GM12891 (cell line): ENCODE measurements at regions not wholly inside any gene's neighbourhood (a gene's known extent, or its start where the extent isn't known, plus 50 kb on each side); places are given as distances from the start of the nearest gene placed in this dataset.

Experiments
- DNase-seq: peaks from one replicate; pipeline ENCODE4 v3.0.0; 2011; ENCODE audit warnings: low spot score; ENCODE audit not compliant: insufficient read length
- FAIRE-seq: peaks from 2 replicates; lab custom pipeline; 2011; peaks lifted over from hg19 to GRCh38; lab: Jason Lieb, UNC
- PAX5 ChIP-seq: IDR thresholded peaks from 2 replicates; pipeline ENCODE4 v1.6.1; 2011; ENCODE audit warnings: low read length, moderate library complexity, mild to moderate bottlenecking; ENCODE audit not compliant: insufficient read depth, severe bottlenecking
- POLR2A ChIP-seq: IDR thresholded peaks from 2 replicates; pipeline ENCODE4 v1.6.1; 2011; ENCODE audit warnings: low read depth, low read length, control low read depth
- POLR2AphosphoS5 ChIP-seq: IDR thresholded peaks from 2 replicates; pipeline ENCODE4 v1.6.1; 2011; ENCODE audit warnings: low read depth, low read length, control low read depth
- POU2F2 ChIP-seq: IDR thresholded peaks from 2 replicates; pipeline ENCODE4 v1.6.1; 2011; ENCODE audit warnings: low read depth, mild to moderate bottlenecking, control low read depth, low read length, moderate library complexity
- SPI1 ChIP-seq: IDR thresholded peaks from 2 replicates; pipeline ENCODE4 v1.6.1; 2011; ENCODE audit warnings: low read depth, low read length, control low read depth
- TAF1 ChIP-seq: IDR thresholded peaks from 2 replicates; pipeline ENCODE4 v1.6.1; 2011; ENCODE audit warnings: low read depth, low read length, control low read depth

- DNase-seq (no peak), FAIRE-seq (no peak)
- TF ChIP-seq POLR2A = no peak
- TF ChIP-seq POLR2AphosphoS5 = no peak
- no peak for TF ChIP-seq TAF1
- no peak for TF ChIP-seq PAX5
- TF ChIP-seq SPI1 = no peak
- TF ChIP-seq POU2F2 = no peak
Measured at GRCh38 chr3:127367593-127367992, 79.7 kb upstream of the PRR20G start.

GRCh38 chr3:127366383-127366782 is 78.5 kb upstream of the PRR20G start:
- DNase-seq (no peak), FAIRE-seq (no peak)
- no peak for TF ChIP-seq POU2F2
- TF ChIP-seq PAX5 = no peak
- TF ChIP-seq POLR2A = no peak
- no peak for TF ChIP-seq SPI1
- TF ChIP-seq POLR2AphosphoS5 = no peak

DNA sequence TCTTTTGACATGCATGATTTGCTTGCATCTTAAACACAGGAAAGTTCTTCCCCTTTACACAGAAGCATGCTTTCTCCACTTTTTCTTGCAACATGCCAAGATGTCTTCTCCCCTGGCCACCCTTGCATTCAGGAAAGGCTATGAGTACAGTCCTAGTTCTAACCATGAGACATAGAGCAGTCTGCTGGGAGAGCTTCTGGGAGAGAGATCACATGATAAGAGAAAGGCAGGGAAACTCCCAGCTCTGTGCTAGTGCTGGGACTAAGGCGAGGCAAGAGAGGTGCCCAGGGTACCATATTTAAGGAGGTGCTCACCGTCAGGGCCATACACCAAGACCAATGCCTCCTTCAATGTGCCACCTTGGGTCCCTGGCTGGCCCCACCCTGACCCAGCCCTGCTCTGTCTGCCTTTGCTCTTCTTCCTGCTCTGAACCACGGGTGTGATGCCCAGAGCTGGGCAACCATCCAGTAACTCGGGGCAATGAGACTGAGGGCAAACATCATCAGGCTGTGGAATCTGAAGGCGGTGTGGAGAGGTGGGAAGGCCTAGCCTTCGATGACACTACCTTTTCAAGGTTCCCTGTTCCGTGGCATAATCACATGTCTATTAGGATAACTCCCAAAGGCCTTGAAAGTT is 77.4 kb upstream of the PRR20G start:
- no peak for FAIRE-seq
- TF ChIP-seq POU2F2 (no peak), PAX5 (no peak), POLR2AphosphoS5 (no peak), POLR2A (no peak), SPI1 (no peak), TAF1 (no peak)
- no peak for DNase-seq

- no peak for FAIRE-seq
- no peak for DNase-seq
- TF ChIP-seq POU2F2 = no peak
- no peak for TF ChIP-seq PAX5
- no peak for TF ChIP-seq POLR2AphosphoS5
- TF ChIP-seq SPI1 = no peak
- TF ChIP-seq TAF1 = no peak
- TF ChIP-seq POLR2A = no peak
Measured at GRCh38 chr3:127363891-127364290, 76.0 kb upstream of the PRR20G start.

DNA sequence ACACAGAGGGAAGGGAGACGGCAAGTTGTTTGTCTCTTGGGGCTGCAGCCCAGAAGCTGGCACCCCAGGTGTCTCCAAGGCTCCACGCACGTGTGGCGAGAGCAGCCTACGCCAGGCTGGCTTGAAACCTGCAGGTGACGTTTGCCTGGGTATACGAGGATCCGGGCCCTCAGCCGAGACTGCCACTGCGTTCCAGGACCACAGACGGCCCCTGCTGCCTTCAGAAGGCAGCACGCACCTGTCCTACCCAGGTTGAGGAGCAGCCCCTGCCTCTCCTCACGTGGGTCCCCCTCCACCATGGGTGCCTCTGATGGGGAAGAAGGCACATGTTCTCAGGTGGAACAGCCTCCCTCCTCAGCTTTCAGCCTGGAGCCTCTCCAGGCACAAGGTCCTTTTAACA is 75.3 kb upstream of the PRR20G start:
- FAIRE-seq (no peak), DNase-seq (no peak)
- TF ChIP-seq POLR2A (no peak), POU2F2 (no peak)

DNA sequence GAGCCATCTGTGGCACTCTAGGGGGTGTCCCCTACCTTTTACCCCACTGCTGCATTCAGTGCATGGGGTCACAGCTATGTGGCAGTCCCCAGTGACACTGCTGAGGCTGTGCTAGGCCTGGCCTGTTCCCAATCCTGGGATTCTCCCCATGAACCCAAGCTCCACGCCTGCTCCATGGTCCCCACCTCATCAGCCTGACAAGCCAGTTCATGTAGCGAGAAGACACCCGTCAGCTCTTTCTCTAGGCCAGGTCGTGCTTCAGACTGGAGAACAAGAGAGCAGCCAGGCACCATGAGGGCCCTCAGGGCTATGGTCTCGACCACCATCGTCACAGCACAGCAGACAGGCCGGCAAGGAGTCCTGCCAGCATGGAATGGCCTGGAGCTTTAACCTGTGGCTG is 72.8 kb upstream of the PRR20G start:
- no peak for FAIRE-seq
- no peak for DNase-seq
- TF ChIP-seq POLR2A (no peak), POLR2AphosphoS5 (no peak), SPI1 (no peak)

- DNase-seq = no peak
- TF ChIP-seq POU2F2 (no peak), TAF1 (no peak), PAX5 (no peak), POLR2AphosphoS5 (no peak), POLR2A (no peak), SPI1 (no peak)
- FAIRE-seq = no peak
Measured at GRCh38 chr3:127358641-127359040, 70.8 kb upstream of the PRR20G start.

DNA sequence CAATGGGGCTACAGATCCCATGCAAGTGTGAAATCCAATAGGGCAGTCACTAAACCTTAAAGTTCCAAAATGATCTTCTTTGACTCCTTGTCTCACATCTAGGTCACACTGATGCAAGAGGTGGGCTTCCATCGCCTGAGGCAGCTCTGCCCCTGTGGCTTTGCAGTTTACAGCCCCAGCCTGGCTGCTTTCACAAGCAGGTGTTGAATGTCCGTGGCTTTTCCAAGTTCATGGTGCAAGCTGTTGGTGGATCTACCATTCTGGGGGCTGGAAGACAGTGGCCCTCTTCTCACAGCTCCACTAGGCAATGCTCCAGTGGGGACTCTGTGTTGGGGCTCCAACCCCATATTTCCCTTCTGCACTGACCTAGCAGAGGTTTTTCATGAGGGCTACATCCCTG is 68.5 kb upstream of the PRR20G start:
- DNase-seq (no peak), FAIRE-seq (no peak)
- TF ChIP-seq TAF1 (no peak), POLR2A (no peak), POU2F2 (no peak), POLR2AphosphoS5 (no peak), SPI1 (no peak), PAX5 (no peak)

DNA sequence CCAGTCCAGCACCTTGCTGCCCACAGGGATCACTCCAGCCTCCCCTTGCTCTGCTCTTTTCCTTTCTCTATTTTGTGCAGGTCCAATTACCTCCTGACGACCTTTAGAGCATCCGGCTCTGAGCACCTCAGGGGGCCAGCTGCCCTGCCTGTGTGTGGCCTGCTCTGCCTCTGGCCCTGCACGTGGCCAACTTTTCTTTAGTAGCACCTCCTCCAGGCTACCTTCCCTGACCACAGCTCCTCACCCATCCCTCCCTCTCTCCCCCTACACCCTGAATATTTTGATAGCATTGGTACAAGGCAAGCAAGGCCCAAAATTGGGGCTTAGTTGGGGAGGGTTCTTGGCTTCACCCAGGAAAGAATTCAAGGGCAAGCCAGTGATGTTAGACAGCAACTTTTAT is 66.9 kb upstream of the PRR20G start:
- no peak for FAIRE-seq
- TF ChIP-seq POLR2A (no peak), SPI1 (no peak), PAX5 (no peak), TAF1 (no peak), POLR2AphosphoS5 (no peak), POU2F2 (no peak)
- DNase-seq = no peak

DNA sequence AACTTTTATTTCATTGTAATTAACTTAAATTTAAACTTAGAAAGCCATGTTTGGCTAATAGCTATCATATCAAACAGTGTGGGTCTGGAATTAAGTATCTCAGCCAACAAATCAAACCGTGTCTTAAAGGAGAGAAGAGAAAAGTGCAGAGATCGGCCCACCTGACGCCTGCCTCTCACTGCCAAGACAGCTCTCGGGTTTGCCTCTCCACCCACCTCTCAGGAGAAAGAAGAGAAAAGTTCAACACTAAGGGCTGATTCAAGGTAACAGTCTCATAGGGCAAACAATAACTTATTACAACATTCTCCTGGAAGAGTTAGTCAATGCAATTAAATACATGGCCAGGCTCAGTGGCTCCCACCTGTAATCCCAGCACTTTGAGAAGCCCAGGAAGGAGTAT is 64.8 kb upstream of the PRR20G start:
- no peak for TF ChIP-seq SPI1
- TF ChIP-seq POLR2AphosphoS5 = no peak
- TF ChIP-seq PAX5 = no peak
- TF ChIP-seq TAF1 = no peak
- TF ChIP-seq POU2F2 = no peak
- no peak for TF ChIP-seq POLR2A
- DNase-seq (no peak), FAIRE-seq (no peak)
